ENCODE measurements at regions not wholly inside any gene's neighbourhood (a gene's known extent, or its start where the extent isn't known, plus 50 kb on each side); places are given as distances from the start of the nearest gene placed in this dataset.

GRCh38 chr12:67400742-67401141 lies 131.6 kb downstream of the CAND1 start:
- H3K36me3 ChIP-seq = no peaks in the 10 kb centered on the region
- H3K9me3 ChIP-seq = no peaks in the 10 kb centered on the region
- H3K4me1 ChIP-seq = no peaks in the 10 kb centered on the region
- no peak for FAIRE-seq
- intact Hi-C loops (cut with DNase I) = no loop called here
- no peak for DNase-seq
- 82 to 86% methylated on average over 4 of the region's 4 CpGs for WGBS, 2 donors
- no peak overlapping the region for H3K27ac ChIP-seq
- no peak for TF ChIP-seq CTCF (IDR thresholded peaks at IDR 0.05)
- H3K27me3 ChIP-seq = no peaks in the 10 kb centered on the region
- no peak overlapping the region for H3K4me3 ChIP-seq
- no peak for ATAC-seq

GRCh38 chr12:67410246-67410645 lies 141.1 kb downstream of the CAND1 start:
- Histone ChIP-seq H3K4me3 (no peak overlapping the region), H3K4me1 (peaks cover 0 to 15% (median 12%) of the 10 kb centered on the region in 3 donors), H3K27ac (peak overlapping the region in 2 of 4 donors; percentile 34 to 47), H3K27me3 (no peaks in the 10 kb centered on the region), H3K9me3 (no peaks in the 10 kb centered on the region), H3K36me3 (no peaks in the 10 kb centered on the region)
- ATAC-seq (peak; percentile 29 to 60 (median 56)), DNase-seq (no peak), FAIRE-seq (no peak)
- 10 to 14% methylated on average over 2 of the region's 2 CpGs for WGBS, 2 donors
- TF ChIP-seq CTCF (IDR thresholded peaks at IDR 0.05) = no peak
- intact Hi-C loops (cut with DNase I) = no loop called here

- intact Hi-C loops (cut with DNase I) = no loop called here
- TF ChIP-seq CTCF (IDR thresholded peaks at IDR 0.05) = no peak
- peak in 3 of 6 donors; percentile 21 to 57 (median 26) for DNase-seq
- Histone ChIP-seq H3K4me3 (no peak overlapping the region), H3K27me3 (no peaks in the 10 kb centered on the region), H3K9me3 (no peaks in the 10 kb centered on the region), H3K4me1 (peaks cover 0 to 15% (median 12%) of the 10 kb centered on the region in 3 donors), H3K36me3 (no peaks in the 10 kb centered on the region), H3K27ac (peak overlapping the region in 2 of 4 donors; percentile 34 to 47)
- peak; percentile 86 to 95 (median 89) for ATAC-seq
- WGBS, 2 donors = 3% methylated on average over 2 of the region's 2 CpGs
- FAIRE-seq = no peak
Observed at GRCh38 chr12:67410667-67411067, 141.5 kb downstream of the CAND1 start.

GRCh38 chr12:67411562-67411961 lies 142.4 kb downstream of the CAND1 start:
- H3K4me3 ChIP-seq = no peak overlapping the region
- no peaks in the 10 kb centered on the region for H3K36me3 ChIP-seq
- WGBS, 2 donors = 35 to 51% methylated on average over 2 of the region's 2 CpGs
- no peaks in the 10 kb centered on the region for H3K9me3 ChIP-seq
- FAIRE-seq (no peak), DNase-seq (no peak), ATAC-seq (peak in 1 of 4 donors; percentile 31)
- H3K27ac ChIP-seq = peak overlapping the region in 2 of 4 donors; percentile 34 to 47
- H3K27me3 ChIP-seq = no peaks in the 10 kb centered on the region
- H3K4me1 ChIP-seq = peaks cover 0 to 15% (median 12%) of the 10 kb centered on the region in 3 donors
- no peak for TF ChIP-seq CTCF (IDR thresholded peaks at IDR 0.05)
- intact Hi-C loops (cut with DNase I) = no loop called here

GRCh38 chr12:67413577-67413976 lies 144.4 kb downstream of the CAND1 start:
- DNase-seq = no peak
- H3K9me3 ChIP-seq = no peaks in the 10 kb centered on the region
- no peak overlapping the region for H3K27ac ChIP-seq
- FAIRE-seq = no peak
- no peaks in the 10 kb centered on the region for H3K36me3 ChIP-seq
- no peak for ATAC-seq
- no peaks in the 10 kb centered on the region for H3K27me3 ChIP-seq
- H3K4me3 ChIP-seq = no peak overlapping the region
- 89 to 95% methylated on average over 4 of the region's 4 CpGs for WGBS, 2 donors
- no peak for TF ChIP-seq CTCF (IDR thresholded peaks at IDR 0.05)
- peaks cover 0 to 15% (median 12%) of the 10 kb centered on the region in 3 donors for H3K4me1 ChIP-seq
- intact Hi-C loops (cut with DNase I) = no loop called here
